Ishikawa (cell line): ENCODE measurements at regions not wholly inside any gene's neighbourhood (a gene's known extent, or its start where the extent isn't known, plus 50 kb on each side); places are given as distances from the start of the nearest gene placed in this dataset.

Experiments used
- FOXM1 ChIP-seq: IDR thresholded peaks from 2 replicates; pipeline ENCODE4 v1.6.1; 2012; ENCODE audit warnings: low read depth, borderline replicate concordance
- TAF1 ChIP-seq: IDR thresholded peaks from 2 replicates; pipeline ENCODE4 v1.6.1; 2012; ENCODE audit warnings: low read depth, mild to moderate bottlenecking
- TF ChIP-seq, protein P1 (sequence below): IDR thresholded peaks from 2 replicates; pipeline ENCODE4 v1.6.1; 2012; ENCODE audit warnings: low read depth, mild to moderate bottlenecking

DNA sequence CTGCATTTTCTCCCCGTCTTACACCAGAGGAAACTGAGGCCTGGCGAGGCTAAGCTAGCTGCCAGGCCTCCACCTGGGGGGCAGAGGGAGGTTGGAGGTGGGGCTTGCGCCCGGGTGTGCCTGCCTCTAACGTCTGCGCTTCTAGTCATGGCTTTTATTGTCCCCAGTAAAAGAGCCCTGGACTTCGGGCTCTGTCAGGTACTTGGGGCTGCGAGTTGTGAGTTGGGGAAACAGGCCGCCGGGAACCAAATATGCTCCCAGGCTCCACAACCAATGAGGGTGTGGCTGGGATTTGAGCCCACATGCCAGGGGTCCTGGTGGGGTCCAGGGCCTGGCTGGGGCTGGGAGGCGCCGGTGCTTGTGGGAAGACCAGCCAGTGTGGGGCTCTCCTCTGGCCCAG is 57.4 kb upstream of the NOTCH1 start:
- TF ChIP-seq FOXM1 (no peak), TAF1 (no peak)
- TF ChIP-seq, protein P1, sequence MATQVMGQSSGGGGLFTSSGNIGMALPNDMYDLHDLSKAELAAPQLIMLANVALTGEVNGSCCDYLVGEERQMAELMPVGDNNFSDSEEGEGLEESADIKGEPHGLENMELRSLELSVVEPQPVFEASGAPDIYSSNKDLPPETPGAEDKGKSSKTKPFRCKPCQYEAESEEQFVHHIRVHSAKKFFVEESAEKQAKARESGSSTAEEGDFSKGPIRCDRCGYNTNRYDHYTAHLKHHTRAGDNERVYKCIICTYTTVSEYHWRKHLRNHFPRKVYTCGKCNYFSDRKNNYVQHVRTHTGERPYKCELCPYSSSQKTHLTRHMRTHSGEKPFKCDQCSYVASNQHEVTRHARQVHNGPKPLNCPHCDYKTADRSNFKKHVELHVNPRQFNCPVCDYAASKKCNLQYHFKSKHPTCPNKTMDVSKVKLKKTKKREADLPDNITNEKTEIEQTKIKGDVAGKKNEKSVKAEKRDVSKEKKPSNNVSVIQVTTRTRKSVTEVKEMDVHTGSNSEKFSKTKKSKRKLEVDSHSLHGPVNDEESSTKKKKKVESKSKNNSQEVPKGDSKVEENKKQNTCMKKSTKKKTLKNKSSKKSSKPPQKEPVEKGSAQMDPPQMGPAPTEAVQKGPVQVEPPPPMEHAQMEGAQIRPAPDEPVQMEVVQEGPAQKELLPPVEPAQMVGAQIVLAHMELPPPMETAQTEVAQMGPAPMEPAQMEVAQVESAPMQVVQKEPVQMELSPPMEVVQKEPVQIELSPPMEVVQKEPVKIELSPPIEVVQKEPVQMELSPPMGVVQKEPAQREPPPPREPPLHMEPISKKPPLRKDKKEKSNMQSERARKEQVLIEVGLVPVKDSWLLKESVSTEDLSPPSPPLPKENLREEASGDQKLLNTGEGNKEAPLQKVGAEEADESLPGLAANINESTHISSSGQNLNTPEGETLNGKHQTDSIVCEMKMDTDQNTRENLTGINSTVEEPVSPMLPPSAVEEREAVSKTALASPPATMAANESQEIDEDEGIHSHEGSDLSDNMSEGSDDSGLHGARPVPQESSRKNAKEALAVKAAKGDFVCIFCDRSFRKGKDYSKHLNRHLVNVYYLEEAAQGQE, result no peak
